IPS DF 4.7 (cell line): ENCODE measurements at regions not wholly inside any gene's neighbourhood (a gene's known extent, or its start where the extent isn't known, plus 50 kb on each side); places are given as distances from the start of the nearest gene placed in this dataset.

Experiments
- DNase-seq: peaks from one replicate; pipeline ENCODE4 v3.0.0-alpha.2; 2013; ENCODE audit warnings: low spot score; ENCODE audit errors: extremely low read depth

GRCh38 chr4:56241500-56241899, 145.8 kb downstream of the AASDH start:
- DNase-seq: no peak

GRCh38 chr4:56240554-56241174, 146.6 kb downstream of the AASDH start:
- no peak for DNase-seq

- no peak for DNase-seq
Measured at GRCh38 chr4:56238251-56238650, 149.0 kb downstream of the AASDH start.

GRCh38 chr4:56235725-56236124, 151.6 kb downstream of the AASDH start:
- DNase-seq: no peak

GRCh38 chr4:56235011-56235410, 152.3 kb downstream of the AASDH start:
- DNase-seq: no peak

GRCh38 chr4:56234098-56234497, 153.2 kb downstream of the AASDH start:
- DNase-seq: no peak

- DNase-seq: no peak
Measured at GRCh38 chr4:56231410-56231809, 155.9 kb downstream of the AASDH start.

- DNase-seq: no peak
Measured at GRCh38 chr4:56229947-56230346, 157.3 kb downstream of the AASDH start.

- DNase-seq: no peak
Measured at GRCh38 chr4:56227301-56227835, 159.9 kb downstream of the AASDH start.

- no peak for DNase-seq
Measured at GRCh38 chr4:56226579-56226978, 160.7 kb downstream of the AASDH start.

- DNase-seq: no peak
Measured at GRCh38 chr4:56224641-56225040, 162.7 kb downstream of the AASDH start.

GRCh38 chr4:56222514-56222913, 164.8 kb downstream of the AASDH start:
- no peak for DNase-seq

GRCh38 chr4:56220261-56220660, 167.0 kb downstream of the AASDH start:
- no peak for DNase-seq

- DNase-seq: no peak
Measured at GRCh38 chr4:56219447-56219846, 167.8 kb downstream of the AASDH start.

GRCh38 chr4:56218230-56218895, 168.9 kb downstream of the AASDH start:
- DNase-seq: no peak

GRCh38 chr4:56217343-56217890, 169.9 kb downstream of the AASDH start:
- DNase-seq: no peak

GRCh38 chr4:56215901-56216300, 171.4 kb downstream of the AASDH start:
- DNase-seq: no peak

- DNase-seq: no peak
Measured at GRCh38 chr4:56215141-56215783, 172.0 kb downstream of the AASDH start.

GRCh38 chr4:56213543-56213942, 173.7 kb downstream of the AASDH start:
- DNase-seq: no peak

GRCh38 chr4:56212774-56213173, 174.5 kb downstream of the AASDH start:
- no peak for DNase-seq

GRCh38 chr4:56211202-56211601, 176.1 kb downstream of the AASDH start:
- no peak for DNase-seq

GRCh38 chr4:56210397-56210796, 176.9 kb downstream of the AASDH start:
- DNase-seq: no peak
